T-helper 22 cell (primary cell): ENCODE measurements at regions not wholly inside any gene's neighbourhood (a gene's known extent, or its start where the extent isn't known, plus 50 kb on each side); places are given as distances from the start of the nearest gene placed in this dataset.

Source experiments
- DNase-seq: peaks from one replicate; pipeline ENCODE4 v3.0.0-alpha.2; 2020; ENCODE audit warnings: low read depth

DNA sequence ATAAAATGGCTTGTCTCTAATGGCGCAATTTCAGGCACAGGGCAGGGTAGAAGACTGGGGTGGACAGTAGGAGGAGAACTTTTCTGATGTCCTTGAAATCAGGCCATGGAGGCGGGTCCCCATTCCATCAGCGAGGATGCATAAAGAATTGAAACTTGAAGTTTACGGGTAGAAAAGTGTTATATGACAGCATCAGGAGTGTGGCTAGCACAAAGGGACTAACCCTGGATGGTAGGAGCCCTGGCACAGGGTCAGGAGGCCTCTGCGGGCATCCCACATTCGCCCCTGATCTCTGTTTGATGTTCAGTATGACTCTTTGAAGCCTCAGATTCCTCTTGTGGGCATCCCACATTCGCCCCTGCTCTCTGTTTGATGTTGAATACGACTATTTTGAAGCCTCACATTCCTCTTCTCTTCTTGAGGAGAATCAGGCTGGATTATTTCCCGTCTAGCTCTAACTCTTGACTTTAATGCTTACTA is 94.8 kb upstream of the ADRA1B start:
- DNase-seq = no peak

DNA sequence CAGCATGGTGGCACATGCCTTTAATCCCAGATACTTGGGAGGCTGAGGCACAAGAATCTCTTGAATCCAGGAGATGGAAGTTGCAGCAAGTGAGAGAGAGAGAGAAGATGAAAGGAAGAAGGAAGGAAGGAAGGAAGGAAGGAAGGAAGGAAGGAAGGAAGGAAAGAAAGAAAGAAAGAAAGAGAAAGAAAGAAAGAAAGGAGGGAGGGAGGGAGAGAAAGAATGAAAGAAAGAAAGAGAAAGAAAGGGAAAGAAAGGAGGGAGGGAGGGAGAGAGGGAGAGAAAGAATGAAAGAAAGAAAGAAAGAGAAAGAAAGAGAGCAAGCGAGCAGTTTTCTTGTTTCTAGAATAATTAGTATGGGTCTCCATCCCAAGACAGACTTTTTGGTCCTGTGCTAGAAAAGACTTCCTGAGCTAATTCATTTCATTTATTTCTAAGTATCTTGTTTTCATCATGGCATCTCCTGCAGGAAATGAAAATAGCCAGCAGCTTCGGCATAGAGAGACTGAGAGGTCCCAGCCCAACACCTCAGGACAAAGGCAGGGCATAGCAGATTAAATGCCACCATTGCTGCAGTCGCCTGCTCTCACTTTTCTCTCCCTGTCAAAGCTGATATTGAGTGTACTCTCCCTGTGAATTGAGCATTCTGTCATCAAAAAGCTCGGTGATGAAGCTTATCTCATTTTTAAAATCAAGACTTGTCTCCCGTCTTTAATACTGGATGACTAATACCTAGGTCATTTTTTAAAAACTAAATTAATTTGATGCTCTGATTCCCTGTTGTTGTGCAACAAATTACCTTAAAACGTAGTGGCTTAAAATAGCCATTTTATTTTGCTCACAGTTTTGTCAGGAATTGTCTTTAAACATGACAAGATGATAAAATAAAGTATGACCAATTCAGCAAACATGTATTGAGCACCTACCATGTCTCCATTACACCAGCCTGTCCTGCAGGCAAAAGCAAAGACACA is 91.8 kb upstream of the ADRA1B start:
- no peak for DNase-seq

DNA sequence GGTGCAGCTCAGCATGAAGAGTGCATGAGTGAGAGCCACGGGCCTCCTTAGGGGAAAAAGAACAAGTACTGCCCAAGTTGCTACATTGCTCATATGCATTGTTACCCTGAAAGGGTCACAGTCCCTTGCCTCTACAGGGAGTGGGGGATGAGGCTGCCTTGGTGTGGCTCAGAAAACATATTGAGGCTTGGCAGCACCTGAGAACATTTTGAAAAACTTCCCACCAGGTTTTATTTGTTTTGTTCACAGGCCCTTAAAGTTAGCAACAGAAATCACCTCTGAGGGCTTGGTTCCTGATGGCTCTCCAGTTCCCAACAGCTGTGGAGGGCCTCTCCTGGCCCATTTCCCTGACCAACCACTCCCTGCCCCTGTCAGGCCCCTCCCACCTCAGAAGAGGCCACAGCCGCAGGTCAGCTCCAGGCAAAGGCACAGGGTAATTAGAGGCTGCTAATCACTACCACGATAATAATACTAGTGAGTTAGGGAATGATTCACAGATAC is 90.7 kb upstream of the ADRA1B start:
- no peak for DNase-seq

DNA sequence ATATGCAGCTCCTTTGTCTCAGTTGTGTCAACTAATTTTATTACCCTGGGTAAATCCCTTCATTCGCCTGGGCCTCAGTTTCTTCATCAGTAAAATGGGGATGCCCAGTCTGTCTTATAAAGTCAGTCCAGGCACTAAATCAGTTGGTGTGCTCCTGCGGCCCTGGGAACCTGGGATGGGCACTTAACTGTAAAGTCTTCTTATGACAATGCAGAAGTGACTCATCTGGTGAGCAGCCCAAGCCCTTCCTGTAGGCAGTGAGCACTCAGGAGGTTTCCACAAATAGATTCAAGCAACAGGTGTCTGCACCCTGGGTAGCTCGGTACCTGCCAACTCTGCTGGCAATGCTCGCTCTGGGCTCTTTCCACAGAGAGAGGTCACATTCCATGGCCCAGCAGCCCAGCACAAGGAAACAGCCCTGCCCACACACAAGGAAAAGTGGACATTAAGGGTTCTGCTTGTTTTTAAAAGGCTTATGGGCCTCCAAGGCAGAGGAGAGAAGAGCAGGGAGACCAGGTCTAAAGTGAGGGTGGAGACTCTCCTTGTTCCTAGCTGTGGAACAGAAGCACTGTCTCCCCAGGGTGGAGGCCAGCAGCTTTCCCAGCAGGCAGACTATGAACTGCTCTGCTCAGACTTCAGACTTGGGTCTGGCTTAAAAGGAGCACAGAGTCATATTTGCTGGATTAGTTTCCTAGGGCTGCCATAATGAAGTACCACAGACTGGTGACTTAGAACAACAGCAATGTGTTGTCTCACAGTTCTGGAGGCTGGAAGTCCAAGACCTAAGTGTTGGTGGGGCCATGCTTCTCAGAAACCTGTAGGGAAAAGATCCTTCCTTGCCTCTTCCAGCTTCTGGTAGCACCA is 89.7 kb upstream of the ADRA1B start:
- no peak for DNase-seq

DNA sequence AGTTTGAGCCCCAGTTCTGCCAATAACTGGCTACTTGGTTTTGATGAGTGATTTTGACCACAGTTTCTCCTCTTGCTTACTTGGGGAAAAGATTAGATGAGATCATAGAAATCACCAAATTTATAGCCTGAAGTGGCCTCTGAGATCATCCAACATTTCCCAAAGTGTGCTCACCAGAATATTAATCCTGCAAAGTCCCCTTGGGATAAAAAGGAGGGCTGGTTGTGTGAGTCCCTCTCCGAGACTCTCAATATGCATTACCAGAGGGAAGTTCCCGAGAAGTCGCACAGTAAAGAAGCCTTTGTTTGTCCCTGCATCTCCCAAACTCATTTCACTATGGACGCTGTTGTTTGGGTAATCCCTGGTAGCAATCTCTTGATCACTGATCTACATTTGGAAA is 88.4 kb upstream of the ADRA1B start:
- DNase-seq = no peak

DNA sequence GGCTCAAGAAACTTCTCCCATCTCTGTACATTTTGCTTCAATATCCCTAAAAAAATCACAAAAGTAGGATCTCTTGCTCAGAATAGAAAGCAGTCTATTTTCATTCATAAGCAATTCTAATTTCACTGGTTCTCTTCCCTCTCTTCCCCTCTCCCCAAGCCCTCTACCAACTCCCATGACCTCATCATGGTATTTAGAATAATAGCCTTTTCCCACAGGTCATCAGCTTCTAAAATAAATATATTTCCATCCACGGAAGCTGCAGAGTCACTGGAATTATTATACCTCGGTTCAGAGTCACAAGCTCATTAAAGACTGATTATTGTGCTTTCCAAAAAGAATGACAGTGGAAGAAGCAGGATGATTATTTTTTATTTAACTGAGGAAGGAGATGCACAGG is 84.2 kb upstream of the ADRA1B start:
- DNase-seq = no peak

DNA sequence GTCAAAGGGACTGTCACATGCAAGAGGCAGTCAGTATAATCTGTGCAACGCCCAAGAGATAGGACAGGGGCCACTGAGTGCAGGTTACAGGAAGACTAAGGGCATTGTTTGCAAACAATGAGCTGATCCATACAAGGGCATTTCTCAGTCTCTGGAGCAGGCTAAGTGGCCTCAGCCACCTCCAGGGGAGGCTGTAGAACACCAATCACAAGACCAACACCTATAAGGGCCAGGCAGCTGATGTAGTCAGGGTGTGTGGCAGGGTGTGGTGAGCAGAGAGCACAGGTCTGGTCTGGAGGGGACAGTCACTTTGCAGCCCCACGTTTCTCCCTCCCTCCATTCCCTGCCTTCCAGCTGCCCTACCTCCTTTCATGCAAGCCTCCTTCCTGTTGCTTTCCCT is 83.2 kb upstream of the ADRA1B start:
- no peak for DNase-seq

DNA sequence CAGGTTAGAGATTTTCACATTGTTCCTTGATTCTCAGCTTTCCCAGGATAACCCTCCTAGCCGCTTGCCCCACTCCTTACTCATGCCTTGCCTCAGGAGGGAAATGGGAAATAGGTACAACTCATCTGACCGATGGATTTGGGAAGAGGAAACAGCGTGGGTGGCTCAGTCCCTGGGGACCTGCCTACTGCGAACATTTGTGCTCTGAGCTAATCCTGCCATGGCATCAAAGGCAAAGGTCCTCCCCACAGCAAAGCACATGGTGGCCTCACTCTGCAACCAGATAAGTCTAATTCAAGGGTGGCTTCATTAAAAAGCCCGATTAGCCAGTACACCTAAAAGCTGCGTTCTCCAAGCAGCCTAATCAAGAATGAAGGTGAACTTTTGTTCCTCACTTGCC is 82.4 kb upstream of the ADRA1B start:
- DNase-seq = no peak

DNA sequence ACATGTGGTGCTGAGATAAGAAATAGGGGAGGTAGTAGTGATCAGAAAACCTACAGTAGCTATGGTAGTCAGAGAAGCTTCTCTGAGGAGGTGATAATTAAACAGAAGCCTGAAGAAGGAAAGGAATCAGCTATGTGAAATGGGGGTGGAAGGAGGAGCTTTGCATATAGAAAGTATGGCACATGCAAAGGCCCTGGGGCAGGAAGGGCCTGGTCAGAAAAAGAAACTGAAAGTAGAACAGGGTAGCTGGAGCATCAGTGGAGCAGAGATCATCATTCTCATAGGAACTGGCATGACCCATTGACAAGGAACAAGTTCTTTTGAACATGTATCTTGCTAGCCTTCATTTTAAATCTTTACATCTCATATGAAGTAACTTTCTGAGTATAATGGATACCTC is 80.7 kb upstream of the ADRA1B start:
- no peak for DNase-seq

DNA sequence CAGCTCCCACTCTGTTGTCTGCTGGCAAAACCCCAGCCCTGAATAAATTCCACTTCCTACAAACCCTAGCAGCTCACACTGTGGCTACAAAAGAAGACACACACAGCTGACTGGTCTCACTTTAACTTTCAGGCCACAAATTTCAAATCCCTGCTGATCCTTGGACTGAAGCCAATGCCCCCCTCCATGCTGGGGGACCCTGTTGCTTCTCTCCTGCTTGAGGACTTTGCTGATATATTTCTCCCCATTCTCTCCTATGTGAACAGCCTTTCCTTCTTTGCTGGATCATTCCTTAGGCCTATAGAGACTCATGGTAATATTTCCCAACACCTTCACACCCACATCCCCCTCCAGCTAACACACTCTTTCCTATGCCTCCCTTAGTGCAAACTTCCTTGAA is 79.6 kb upstream of the ADRA1B start:
- DNase-seq = no peak

DNA sequence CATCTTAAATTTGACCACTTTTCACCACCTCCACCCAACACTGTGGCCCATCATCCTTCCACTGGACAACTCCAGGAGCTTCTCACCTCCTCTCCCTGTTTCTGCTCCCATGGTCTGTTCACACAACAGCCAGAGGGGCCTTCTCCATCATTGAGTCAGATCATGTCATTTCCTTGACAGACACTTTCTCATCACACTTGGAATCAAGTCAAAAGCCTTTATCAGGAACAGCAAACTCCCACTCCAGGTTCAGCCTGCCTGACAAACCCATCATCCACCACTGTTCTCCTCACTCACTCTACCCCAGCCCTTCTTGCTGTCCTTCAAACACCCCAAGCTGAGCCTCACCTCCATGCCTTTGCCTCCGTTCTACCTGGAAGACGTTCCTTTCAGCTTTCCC is 78.4 kb upstream of the ADRA1B start:
- DNase-seq = no peak

DNA sequence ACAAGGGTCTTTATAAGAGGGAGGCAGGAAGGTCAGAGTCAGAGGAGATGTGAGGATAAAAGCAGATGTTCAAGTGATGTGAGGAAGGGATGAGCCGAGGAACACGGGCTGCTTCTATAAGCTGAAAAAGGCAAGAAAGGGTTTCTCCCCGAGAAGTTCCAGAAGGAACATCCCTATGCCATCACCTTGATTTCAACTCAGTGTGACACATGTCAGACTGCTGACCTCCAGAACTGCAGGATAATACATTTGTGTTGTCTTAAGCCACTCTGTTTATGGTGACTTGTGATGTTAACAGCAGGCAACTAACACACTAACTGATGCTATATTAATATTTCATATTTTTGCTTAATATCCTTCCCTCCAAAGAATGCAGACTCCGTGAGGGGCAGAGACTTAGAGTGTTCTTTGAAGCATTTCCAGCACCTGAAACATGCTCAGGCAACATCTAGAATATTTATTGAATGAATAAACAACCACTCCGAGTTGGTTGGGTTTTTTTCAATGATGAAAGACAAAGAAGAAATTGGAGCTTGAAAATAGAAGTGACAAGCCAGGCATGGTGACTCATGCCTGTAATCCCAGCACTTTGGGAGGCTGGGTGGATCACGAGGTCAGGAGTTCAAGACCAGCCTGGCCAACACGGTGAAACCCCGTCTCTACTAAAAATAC is 77.6 kb upstream of the ADRA1B start:
- DNase-seq = no peak

DNA sequence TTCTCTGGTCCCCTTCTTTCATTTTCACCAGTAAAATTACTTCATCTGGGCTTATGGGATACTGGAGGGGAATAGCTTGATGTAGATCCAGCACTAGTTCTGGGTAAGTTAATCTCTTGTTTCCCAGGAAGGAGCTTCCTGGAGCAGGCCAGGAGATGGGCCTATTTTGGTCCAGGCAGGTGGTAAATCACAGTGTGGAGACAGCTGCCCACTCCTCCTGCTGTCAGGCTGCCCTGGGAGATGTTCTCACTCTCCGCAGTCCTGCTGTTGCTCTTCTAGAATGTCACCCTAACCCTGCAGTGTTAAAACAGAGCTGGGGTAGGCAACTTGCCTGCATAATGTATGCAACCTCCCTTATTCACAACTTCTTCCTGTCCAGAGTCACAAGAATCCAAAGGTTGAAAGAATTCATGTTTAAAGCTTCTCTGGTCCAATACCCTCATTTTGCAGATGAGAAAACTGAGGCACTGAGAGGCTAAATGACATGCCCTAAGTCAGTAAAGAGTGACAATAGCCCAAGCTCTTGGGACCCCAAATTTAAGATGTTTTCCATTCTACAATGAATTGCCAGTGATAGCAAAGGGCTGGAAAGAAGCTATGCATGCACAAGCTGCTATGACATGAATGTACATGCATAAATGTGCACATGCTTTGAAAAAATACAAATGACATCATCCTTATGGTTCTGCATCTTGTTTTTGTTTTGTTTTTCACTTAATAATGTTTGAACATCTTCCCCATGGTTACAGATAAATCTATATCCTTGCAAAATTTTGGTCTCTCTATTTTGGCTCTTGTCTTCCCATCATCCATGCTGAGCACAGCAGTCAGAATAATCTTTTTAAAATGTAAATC is 71.8 kb upstream of the ADRA1B start:
- no peak for DNase-seq

DNA sequence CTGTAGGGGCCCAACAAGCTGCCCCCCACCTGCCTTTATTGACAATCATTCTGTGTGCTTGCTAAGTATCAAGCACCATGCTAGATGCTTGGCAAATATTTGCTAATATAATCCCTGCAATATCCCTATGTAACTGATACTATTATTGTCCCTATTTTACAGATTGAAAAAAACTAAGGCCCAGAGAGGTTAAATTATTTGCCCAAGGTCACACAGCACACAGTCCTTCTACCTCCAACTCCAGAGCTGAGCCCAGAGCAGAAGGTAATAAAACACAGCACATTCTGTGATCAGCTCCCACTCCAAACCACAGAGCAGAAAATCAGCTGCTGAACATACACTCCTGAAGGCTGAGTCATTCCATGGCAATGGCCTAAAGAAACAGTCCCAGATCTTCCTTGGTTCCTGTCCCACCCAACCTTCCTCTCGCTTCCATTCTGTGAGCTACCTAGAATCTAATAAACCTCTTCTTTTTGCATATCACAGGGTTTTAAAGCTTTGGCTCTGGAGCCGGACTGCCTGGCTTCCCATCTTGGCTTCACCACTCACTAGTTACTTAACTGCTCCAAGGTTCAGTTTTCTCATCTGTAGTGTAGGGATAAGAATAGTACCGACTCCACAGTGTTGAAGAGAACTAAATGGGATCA is 66.7 kb upstream of the ADRA1B start:
- no peak for DNase-seq

DNA sequence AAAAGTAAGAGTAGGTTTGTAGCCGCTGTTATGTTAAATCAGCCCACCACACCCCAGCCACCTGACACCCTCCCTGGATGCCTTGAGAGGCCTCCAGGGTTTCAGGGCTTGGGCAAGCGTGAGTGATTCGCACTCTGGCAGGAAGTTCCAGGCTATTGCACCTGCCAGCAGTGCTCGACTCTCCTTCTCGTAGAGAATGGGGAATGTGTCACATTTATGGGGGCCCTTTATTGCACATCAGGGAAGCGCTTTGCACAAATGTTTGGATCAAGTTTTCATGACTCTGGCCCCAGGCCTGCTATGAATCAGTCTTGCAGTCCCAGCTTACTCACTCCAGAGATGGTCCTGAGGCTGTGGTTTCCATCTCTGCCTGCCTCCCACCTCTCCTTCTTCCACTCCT is 66.1 kb upstream of the ADRA1B start:
- no peak for DNase-seq

DNA sequence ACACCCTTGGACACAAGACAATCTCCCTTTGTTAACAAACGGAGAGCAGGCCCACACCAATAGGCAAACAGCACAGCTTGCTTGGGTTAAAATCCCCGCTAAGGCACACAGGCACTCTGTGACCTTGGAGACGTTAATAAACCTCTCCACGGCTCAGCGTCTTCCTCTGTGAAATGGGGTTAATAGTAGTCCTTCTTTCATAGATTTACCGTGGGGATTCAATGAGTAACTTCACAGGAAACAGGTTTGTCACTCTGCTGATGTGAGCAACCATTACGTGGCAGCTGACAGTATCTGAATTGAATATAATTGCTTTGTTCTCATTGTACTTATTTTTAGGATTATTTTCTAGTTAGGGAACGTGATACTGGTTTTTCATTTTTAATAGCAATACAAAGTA is 65.2 kb upstream of the ADRA1B start:
- DNase-seq = no peak

DNA sequence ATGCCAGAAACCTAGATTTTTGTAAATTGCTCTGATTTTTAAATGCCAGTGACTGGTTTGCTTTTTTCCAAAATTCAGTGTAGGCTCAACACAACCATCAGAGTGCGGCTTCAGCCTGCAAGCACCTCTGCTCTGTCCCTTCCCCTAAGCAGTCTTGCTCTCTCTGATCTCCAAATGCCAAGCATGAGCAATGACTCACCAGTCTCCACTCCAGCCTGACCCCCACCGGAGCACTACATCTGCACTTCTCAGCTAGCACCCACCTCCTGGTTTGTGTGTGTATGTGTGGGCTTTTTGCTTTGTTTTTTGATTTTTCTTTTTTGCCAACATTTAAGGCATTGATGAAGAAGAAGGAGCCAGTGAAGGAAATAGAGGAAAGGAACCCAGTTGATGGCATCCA is 61.4 kb upstream of the ADRA1B start:
- DNase-seq = no peak

DNA sequence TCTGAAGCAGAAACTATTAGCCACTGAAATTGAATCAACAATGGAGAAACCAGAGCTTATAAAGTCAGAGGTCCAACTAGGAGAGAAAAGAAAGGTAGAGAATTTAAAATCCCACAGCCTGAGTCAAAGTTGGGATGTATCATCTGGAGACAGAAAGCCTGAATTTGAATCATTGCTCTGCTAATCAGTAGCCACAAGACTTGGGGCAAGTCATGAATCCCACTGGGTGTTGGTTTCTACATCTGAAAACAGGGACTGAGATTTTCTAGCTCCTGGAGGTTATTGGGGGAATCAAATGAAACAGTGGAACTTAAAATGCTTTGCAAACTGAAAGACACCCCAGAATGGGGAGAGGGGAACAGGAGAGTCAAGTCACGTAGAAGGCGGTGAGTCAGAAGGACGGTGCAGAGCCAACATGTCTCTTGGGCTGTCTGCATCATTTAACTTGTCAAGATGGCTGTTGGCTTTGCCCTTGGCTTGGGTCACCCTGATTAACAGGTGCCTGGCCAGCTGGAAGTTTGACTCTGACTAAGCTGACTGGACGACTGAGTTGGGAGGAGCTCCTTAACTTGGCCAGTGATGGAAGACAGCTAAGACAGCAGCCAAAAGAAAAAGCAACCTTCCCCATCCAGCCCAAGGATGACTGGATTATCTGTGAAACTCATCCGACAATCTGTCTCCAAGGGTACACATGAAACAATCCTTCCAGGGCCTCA is 60.6 kb upstream of the ADRA1B start:
- DNase-seq = no peak

DNA sequence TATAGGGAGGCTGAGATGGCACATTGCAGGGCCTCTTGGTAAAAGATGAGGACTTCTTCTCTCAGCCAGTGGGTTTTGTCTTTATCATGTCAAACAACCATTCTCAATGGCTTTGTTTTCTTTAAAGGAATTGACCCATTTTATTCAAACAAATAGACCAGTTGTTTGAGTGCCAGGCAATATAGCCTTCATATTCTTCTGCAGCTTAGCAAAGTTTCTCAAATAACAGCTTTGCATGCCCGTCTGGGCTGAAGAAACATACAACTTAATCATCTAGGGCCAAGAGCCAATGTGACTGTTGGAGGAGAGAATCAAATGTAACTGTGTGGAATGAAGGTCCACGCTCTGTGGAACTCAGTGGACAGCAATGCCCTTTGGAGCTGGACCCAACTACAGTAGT is 57.4 kb upstream of the ADRA1B start:
- no peak for DNase-seq

DNA sequence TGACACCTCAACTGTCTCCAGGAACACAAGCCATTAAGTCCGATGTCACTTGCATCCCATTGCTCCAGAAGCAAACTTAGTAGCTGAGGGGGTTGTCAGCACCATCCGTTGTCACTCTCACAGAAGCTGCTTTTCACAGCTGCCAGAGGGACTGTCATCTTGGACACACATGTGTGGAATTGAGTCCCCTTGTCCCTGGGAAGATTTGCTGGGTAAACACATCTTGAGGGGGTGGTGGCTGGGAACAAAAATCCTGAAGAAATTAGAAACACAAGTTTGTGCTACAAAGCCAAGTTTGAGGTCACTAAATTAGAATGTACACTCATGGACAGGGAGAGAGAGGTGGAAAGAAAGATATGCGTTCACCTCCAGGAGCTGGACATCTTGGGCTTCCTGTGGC is 55.2 kb upstream of the ADRA1B start:
- DNase-seq = no peak
